ENCODE measurements at regions not wholly inside any gene's neighbourhood (a gene's known extent, or its start where the extent isn't known, plus 50 kb on each side); places are given as distances from the start of the nearest gene placed in this dataset.

DNA sequence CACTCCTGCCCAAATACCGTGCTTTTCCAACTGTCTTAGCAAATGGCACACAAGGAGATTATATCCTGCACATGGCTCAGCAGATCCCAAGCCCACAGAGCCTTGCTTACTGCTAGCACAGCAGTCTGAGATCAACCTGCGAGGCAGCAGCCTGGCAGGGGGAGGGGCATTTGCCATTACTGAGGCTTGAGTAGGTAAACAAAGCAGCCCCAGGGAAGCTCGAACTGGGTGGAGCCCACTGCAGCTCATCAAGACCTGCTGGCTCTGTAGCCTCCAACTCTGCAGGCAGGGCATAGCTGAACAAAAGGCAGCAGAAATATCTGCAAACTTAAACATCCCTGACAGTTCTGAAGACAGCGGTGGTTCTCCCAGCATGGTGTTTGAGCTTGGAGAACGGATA, 70.1 kb upstream of the PTBP2 start:
- TF ChIP-seq POLR2A (IDR thresholded peaks at IDR 0.05): no peak
- TF ChIP-seq, protein P1, sequence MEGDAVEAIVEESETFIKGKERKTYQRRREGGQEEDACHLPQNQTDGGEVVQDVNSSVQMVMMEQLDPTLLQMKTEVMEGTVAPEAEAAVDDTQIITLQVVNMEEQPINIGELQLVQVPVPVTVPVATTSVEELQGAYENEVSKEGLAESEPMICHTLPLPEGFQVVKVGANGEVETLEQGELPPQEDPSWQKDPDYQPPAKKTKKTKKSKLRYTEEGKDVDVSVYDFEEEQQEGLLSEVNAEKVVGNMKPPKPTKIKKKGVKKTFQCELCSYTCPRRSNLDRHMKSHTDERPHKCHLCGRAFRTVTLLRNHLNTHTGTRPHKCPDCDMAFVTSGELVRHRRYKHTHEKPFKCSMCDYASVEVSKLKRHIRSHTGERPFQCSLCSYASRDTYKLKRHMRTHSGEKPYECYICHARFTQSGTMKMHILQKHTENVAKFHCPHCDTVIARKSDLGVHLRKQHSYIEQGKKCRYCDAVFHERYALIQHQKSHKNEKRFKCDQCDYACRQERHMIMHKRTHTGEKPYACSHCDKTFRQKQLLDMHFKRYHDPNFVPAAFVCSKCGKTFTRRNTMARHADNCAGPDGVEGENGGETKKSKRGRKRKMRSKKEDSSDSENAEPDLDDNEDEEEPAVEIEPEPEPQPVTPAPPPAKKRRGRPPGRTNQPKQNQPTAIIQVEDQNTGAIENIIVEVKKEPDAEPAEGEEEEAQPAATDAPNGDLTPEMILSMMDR (IDR thresholded peaks at IDR 0.05): no peak
